ENCODE measurements at regions not wholly inside any gene's neighbourhood (a gene's known extent, or its start where the extent isn't known, plus 50 kb on each side); places are given as distances from the start of the nearest gene placed in this dataset.

DNA sequence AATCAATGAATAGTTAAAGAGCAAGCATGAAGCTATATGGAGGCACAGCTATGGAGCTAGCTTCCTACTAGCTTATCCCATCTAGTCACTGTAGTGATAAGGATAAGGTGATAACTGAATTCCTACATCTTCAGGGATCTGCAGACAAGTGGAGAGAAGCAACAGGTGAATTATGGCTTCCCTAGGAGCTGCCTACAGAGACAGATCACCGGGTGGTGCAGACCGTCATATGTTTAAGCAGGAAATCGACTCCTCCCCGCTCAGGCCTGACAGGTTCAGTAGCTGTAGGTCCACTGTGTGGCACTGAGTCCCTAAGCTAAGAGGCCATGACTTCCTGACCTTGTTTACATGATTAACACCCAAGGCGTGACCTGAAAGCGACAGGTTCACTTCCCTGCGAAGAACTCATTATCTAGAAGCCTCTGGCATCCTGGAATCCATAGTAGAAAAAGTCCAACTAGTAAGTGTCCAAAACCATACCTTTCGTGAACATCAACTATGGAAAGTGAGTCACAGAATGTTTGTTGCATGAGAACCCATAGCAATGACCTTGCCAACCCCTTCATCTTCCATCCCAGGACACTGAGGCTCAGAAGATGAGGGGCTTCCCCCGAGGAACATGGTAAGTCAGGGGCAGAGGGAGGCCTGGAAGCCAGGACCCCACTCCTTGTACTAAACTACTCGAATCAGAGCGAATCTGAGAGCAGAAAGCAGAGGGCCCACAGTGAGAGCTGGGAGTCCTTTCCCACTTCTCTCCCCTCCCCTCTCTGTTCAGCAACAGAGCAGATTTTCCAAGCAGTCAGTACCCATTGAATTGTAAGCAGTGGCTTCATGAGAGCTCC is 75.4 kb upstream of the CCND2 start:
- H3K4me3 Mint-ChIP-seq = no peak overlapping the region
- TF ChIP-seq, protein P1, sequence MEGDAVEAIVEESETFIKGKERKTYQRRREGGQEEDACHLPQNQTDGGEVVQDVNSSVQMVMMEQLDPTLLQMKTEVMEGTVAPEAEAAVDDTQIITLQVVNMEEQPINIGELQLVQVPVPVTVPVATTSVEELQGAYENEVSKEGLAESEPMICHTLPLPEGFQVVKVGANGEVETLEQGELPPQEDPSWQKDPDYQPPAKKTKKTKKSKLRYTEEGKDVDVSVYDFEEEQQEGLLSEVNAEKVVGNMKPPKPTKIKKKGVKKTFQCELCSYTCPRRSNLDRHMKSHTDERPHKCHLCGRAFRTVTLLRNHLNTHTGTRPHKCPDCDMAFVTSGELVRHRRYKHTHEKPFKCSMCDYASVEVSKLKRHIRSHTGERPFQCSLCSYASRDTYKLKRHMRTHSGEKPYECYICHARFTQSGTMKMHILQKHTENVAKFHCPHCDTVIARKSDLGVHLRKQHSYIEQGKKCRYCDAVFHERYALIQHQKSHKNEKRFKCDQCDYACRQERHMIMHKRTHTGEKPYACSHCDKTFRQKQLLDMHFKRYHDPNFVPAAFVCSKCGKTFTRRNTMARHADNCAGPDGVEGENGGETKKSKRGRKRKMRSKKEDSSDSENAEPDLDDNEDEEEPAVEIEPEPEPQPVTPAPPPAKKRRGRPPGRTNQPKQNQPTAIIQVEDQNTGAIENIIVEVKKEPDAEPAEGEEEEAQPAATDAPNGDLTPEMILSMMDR (IDR thresholded peaks at IDR 0.05; ENCODE audit: unreplicated experiment in 3 of 3) = no peak
- no peaks in the 10 kb centered on the region for H3K36me3 Mint-ChIP-seq (ENCODE audit: low read depth)
- H3K4me1 Mint-ChIP-seq = peaks cover 4% of the 10 kb centered on the region
- no peak overlapping the region for H3K27ac Mint-ChIP-seq
- H3K27me3 Mint-ChIP-seq (ENCODE audit: low read depth) = peaks cover 44% of the 10 kb centered on the region
- H3K9me3 Mint-ChIP-seq = no peaks in the 10 kb centered on the region

DNA sequence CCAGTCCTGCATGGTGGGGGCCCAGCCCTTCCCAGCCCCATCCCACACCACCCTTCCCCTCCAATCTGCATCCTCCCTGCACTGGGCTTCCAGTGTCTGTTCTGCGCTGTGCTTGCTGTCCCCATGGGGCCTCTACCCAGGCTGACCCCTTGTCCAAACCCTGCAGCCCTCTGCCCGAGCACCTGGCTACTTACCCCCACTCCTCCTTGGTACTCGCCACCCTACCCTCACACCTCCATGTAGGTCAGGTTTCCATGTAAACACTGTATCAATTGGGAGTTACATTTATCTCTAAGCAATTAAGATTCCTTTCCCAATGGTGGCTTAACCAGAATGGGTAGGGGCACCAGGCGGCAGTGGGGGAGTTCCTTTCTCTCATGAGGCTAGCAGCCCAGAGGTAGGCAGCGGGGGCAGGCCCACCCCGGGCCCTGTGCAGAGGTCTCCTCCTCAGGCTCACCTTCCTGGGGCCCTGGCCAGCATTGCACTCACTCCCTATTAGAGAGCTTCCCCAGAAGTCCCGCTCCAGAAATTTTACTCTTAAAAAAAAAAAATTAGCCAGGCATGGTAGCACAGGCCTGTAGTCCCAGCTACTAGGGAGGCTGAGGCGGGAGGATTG is 76.6 kb upstream of the CCND2 start:
- no peaks in the 10 kb centered on the region for H3K9me3 Mint-ChIP-seq
- peaks cover 46% of the 10 kb centered on the region for H3K27me3 Mint-ChIP-seq (ENCODE audit: low read depth)
- H3K4me3 Mint-ChIP-seq = no peak overlapping the region
- TF ChIP-seq, protein P1 (IDR thresholded peaks at IDR 0.05; ENCODE audit: unreplicated experiment in 3 of 3) = no peak
- H3K4me1 Mint-ChIP-seq = peaks cover 4% of the 10 kb centered on the region
- H3K27ac Mint-ChIP-seq = no peak overlapping the region
- H3K36me3 Mint-ChIP-seq (ENCODE audit: low read depth) = no peaks in the 10 kb centered on the region

DNA sequence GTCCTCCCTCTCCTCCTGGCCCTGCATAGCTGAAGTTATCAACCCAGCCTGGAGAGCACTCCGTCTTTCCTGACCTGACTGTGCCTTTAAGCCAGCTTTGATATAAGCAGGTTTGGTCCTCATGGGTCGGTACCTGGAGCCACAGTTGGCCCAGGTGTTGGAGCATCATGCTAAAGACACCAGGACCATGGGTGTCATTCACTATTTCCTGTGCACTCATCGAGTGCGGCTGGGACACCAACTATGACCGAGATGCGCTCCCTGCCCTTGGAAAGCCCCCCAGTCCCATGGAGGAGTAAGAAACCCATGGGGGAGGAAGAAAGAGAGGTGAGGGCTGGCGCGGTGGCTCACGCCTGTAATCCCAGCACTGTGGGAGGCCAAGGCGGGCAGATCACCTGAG is 78.9 kb upstream of the CCND2 start:
- no peak overlapping the region for H3K4me3 Mint-ChIP-seq
- peaks cover 4% of the 10 kb centered on the region for H3K4me1 Mint-ChIP-seq
- no peaks in the 10 kb centered on the region for H3K9me3 Mint-ChIP-seq
- peaks cover 40% of the 10 kb centered on the region for H3K27me3 Mint-ChIP-seq (ENCODE audit: low read depth)
- TF ChIP-seq, protein P1 (IDR thresholded peaks at IDR 0.05; ENCODE audit: unreplicated experiment in 3 of 3) = no peak
- H3K27ac Mint-ChIP-seq = no peak overlapping the region
- no peaks in the 10 kb centered on the region for H3K36me3 Mint-ChIP-seq (ENCODE audit: low read depth)

DNA sequence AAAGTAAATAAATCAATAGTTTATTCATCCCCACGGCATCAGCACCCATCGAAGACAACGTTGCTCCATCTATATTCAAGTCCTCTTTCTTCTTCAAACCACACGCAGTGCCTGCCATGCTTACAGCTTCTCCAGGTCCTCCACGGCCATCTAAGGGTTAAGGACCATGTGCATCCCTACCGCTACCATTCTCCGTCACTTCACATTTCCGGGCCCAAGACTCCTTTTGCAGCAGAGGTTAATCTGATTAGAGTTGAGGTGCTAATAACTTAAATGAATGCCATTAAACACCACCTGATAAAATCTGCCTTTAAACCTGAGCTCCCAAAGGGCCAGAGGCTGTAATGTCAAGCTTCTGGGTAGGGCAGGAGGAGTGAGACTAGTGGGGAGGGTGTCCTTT is 79.7 kb upstream of the CCND2 start:
- no peak overlapping the region for H3K4me3 Mint-ChIP-seq
- no peak overlapping the region for H3K27ac Mint-ChIP-seq
- TF ChIP-seq, protein P1 (IDR thresholded peaks at IDR 0.05; ENCODE audit: unreplicated experiment in 3 of 3) = no peak
- H3K4me1 Mint-ChIP-seq = peaks cover 4% of the 10 kb centered on the region
- peaks cover 36% of the 10 kb centered on the region for H3K27me3 Mint-ChIP-seq (ENCODE audit: low read depth)
- no peaks in the 10 kb centered on the region for H3K36me3 Mint-ChIP-seq (ENCODE audit: low read depth)
- H3K9me3 Mint-ChIP-seq = no peaks in the 10 kb centered on the region

DNA sequence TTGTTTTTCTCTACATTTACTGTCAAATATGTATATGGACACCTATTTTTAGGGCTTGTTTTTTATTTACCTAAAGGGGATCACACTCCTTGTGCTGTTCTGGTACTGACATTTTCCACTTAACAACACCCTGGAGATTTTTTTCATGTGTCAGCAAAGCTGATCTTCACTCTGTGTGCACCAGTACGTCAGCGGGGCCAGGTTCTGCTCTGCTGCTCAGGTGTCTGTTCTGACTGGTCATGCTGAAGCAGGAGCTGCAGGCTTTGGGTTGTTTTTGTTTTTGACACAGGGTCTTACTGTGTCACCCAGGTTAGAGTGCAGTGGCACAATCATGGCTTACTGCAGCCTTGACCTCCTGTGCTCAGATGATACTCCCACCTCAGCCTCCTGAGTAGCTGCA is 81.9 kb upstream of the CCND2 start:
- TF ChIP-seq, protein P1 (IDR thresholded peaks at IDR 0.05; ENCODE audit: unreplicated experiment in 3 of 3) = no peak
- peaks cover 27% of the 10 kb centered on the region for H3K27me3 Mint-ChIP-seq (ENCODE audit: low read depth)
- peaks cover 4% of the 10 kb centered on the region for H3K4me1 Mint-ChIP-seq
- H3K9me3 Mint-ChIP-seq = no peaks in the 10 kb centered on the region
- no peaks in the 10 kb centered on the region for H3K36me3 Mint-ChIP-seq (ENCODE audit: low read depth)
- H3K27ac Mint-ChIP-seq = no peak overlapping the region
- no peak overlapping the region for H3K4me3 Mint-ChIP-seq
